ENCODE measurements at regions not wholly inside any gene's neighbourhood (a gene's known extent, or its start where the extent isn't known, plus 50 kb on each side); places are given as distances from the start of the nearest gene placed in this dataset.

- no peak for DNase-seq (ENCODE audit: low spot score)
Observed at GRCh38 chr20:50392138-50392866, 117.9 kb upstream of the PTPN1 start.

- no peak for DNase-seq (ENCODE audit: low spot score)
Observed at GRCh38 chr20:50393242-50393641, 116.9 kb upstream of the PTPN1 start.

- no peak for DNase-seq (ENCODE audit: low spot score)
Observed at GRCh38 chr20:50393990-50394561, 116.1 kb upstream of the PTPN1 start.

GRCh38 chr20:50394569-50394968 lies 115.6 kb upstream of the PTPN1 start:
- no peak for DNase-seq (ENCODE audit: low spot score)

- DNase-seq (ENCODE audit: low spot score) = no peak
Observed at GRCh38 chr20:50395251-50395729, 114.9 kb upstream of the PTPN1 start.

- DNase-seq (ENCODE audit: low spot score) = no peak
Observed at GRCh38 chr20:50395914-50396488, 114.2 kb upstream of the PTPN1 start.

GRCh38 chr20:50396623-50397022 lies 113.6 kb upstream of the PTPN1 start:
- DNase-seq (ENCODE audit: low spot score) = no peak

- no peak for DNase-seq (ENCODE audit: low spot score)
Observed at GRCh38 chr20:50397058-50397457, 113.1 kb upstream of the PTPN1 start.

- DNase-seq (ENCODE audit: low spot score) = no peak
Observed at GRCh38 chr20:50398064-50398463, 112.1 kb upstream of the PTPN1 start.

GRCh38 chr20:50398471-50398820 lies 111.7 kb upstream of the PTPN1 start:
- DNase-seq (ENCODE audit: low spot score) = no peak

GRCh38 chr20:50398821-50399554 lies 111.2 kb upstream of the PTPN1 start:
- no peak for DNase-seq (ENCODE audit: low spot score)

GRCh38 chr20:50399555-50399916 lies 110.6 kb upstream of the PTPN1 start:
- DNase-seq (ENCODE audit: low spot score) = no peak

- DNase-seq (ENCODE audit: low spot score) = no peak
Observed at GRCh38 chr20:50399917-50400704, 110.1 kb upstream of the PTPN1 start.

GRCh38 chr20:50400705-50401586 lies 109.2 kb upstream of the PTPN1 start:
- no peak for DNase-seq (ENCODE audit: low spot score)

GRCh38 chr20:50401587-50402418 lies 108.4 kb upstream of the PTPN1 start:
- DNase-seq (ENCODE audit: low spot score) = no peak

GRCh38 chr20:50403565-50404418 lies 106.4 kb upstream of the PTPN1 start:
- no peak for DNase-seq (ENCODE audit: low spot score)

- DNase-seq (ENCODE audit: low spot score) = no peak
Observed at GRCh38 chr20:50404419-50405234, 105.6 kb upstream of the PTPN1 start.

- DNase-seq (ENCODE audit: low spot score) = no peak
Observed at GRCh38 chr20:50405235-50405914, 104.8 kb upstream of the PTPN1 start.
